ENCODE measurements at regions not wholly inside any gene's neighbourhood (a gene's known extent, or its start where the extent isn't known, plus 50 kb on each side); places are given as distances from the start of the nearest gene placed in this dataset.

GRCh38 chr9:108743901-108744371 lies 111.8 kb downstream of the ACTL7B start (continued):
- TF ChIP-seq PRPF4 (IDR thresholded peaks at IDR 0.05; ENCODE audit: low read depth, low read length, poor library complexity, severe bottlenecking) (no peak), TAF15 (IDR thresholded peaks at IDR 0.05; ENCODE audit: low read depth, low read length, poor library complexity, severe bottlenecking) (no peak), ZNF138 (CRISPR knock-in tag; IDR thresholded peaks at IDR 0.05; ENCODE audit: low read depth) (no peak), ZMYM4 (CRISPR knock-in tag; IDR thresholded peaks at IDR 0.05) (no peak), ZNF790 (CRISPR knock-in tag; IDR thresholded peaks at IDR 0.05; ENCODE audit: borderline replicate concordance) (no peak), SP140L (CRISPR knock-in tag; IDR thresholded peaks at IDR 0.05; ENCODE audit: borderline replicate concordance) (no peak), ZBTB38 (CRISPR knock-in tag; IDR thresholded peaks at IDR 0.05) (no peak), ZNF784 (CRISPR knock-in tag; IDR thresholded peaks at IDR 0.05; ENCODE audit: borderline replicate concordance) (no peak), HNF4G (IDR thresholded peaks at IDR 0.05; ENCODE audit: borderline replicate concordance, low read depth, low read length) (no peak), HNF4G (CRISPR knock-in tag; IDR thresholded peaks at IDR 0.05; ENCODE audit: borderline replicate concordance, low read depth) (no peak), SCMH1 (CRISPR knock-in tag; IDR thresholded peaks at IDR 0.05; ENCODE audit: borderline replicate concordance) (no peak), TBL1XR1 (IDR thresholded peaks at IDR 0.05; ENCODE audit: borderline replicate concordance, low read length, partially characterized antibody) (no peak), ZXDC (CRISPR knock-in tag; IDR thresholded peaks at IDR 0.05) (no peak), HMG20B (CRISPR knock-in tag; conservative IDR thresholded peaks at IDR 0.05) (0 out of 2 replicates have a peak, but pooled peaks have one; percentile 7), ZNF547 (CRISPR knock-in tag; IDR thresholded peaks at IDR 0.05) (no peak), ZKSCAN8 (CRISPR knock-in tag; IDR thresholded peaks at IDR 0.05; ENCODE audit: borderline replicate concordance) (no peak), GTF3A (CRISPR knock-in tag; conservative IDR thresholded peaks at IDR 0.05) (no peak), RAD21 (CRISPR knock-in tag; IDR thresholded peaks at IDR 0.05) (no peak), ZNF563 (CRISPR knock-in tag; IDR thresholded peaks at IDR 0.05) (no peak), ISX (CRISPR knock-in tag; conservative IDR thresholded peaks at IDR 0.05) (no peak), KDM6A (CRISPR knock-in tag; IDR thresholded peaks at IDR 0.05; ENCODE audit: low read depth) (no peak), POLR2G (IDR thresholded peaks at IDR 0.05; ENCODE audit: low read depth, low read length) (no peak), HOXA7 (CRISPR knock-in tag; IDR thresholded peaks at IDR 0.05) (no peak), ZBTB49 (CRISPR knock-in tag; IDR thresholded peaks at IDR 0.05; ENCODE audit: borderline replicate concordance) (no peak), GABPA (IDR thresholded peaks at IDR 0.05; ENCODE audit: low read depth, low read length) (no peak), GABPA (CRISPR knock-in tag; IDR thresholded peaks at IDR 0.05; ENCODE audit: low read depth) (no peak), FOXA3 (CRISPR knock-in tag; IDR thresholded peaks at IDR 0.05) (peak; percentile 74), ZNF17 (CRISPR knock-in tag; IDR thresholded peaks at IDR 0.05) (no peak)

All from HepG2 (cell line).